Transverse colon (tissue), 4 donors: ENCODE measurements at regions not wholly inside any gene's neighbourhood (a gene's known extent, or its start where the extent isn't known, plus 50 kb on each side); places are given as distances from the start of the nearest gene placed in this dataset.

Experiments used
- DNase-seq: peaks from one replicate; pipeline ENCODE4 v3.0.0-alpha.2; 2019
- H3K27ac ChIP-seq, 4 donors: fragments of 200-600 bp; sonication (generic); 2 replicates each; pipeline ENCODE4 v1.5.1; 2016 to 2018; ENCODE audit warnings: inconsistent platforms in 4 of 4
- H3K27me3 ChIP-seq: fragments of 200-600 bp; sonication (generic); 2 replicates; pipeline ENCODE4 v1.5.1; 2017; ENCODE audit warnings: inconsistent platforms
- H3K36me3 ChIP-seq, 4 donors: fragments of 200-600 bp; sonication (generic); 2 replicates each; pipeline ENCODE4 v1.5.1; 2017 to 2019; ENCODE audit warnings: inconsistent platforms in 4 of 4
- H3K4me1 ChIP-seq, 4 donors: fragments of 200-600 bp; sonication (generic); 2 replicates each; pipeline ENCODE4 v1.5.1; 2017 to 2020; ENCODE audit warnings: inconsistent platforms in 4 of 4
- H3K4me3 ChIP-seq, 4 donors: fragments of 200-600 bp; sonication (generic); 1 replicate in 1 of 4; 2 replicates in 3 of 4; pipeline versions ENCODE4 v1.5.1 to v1.6.1; 2017 to 2019; ENCODE audit warnings: inconsistent platforms in 4 of 4
- H3K9me3 ChIP-seq, 2 donors: fragments of 200-600 bp; sonication (generic); 2 replicates each; pipeline ENCODE4 v1.5.1; 2017 to 2019; ENCODE audit warnings: inconsistent platforms in 2 of 2
- EP300 ChIP-seq: sonication (generic); formaldehyde crosslinking; IDR thresholded peaks from one replicate; pipeline ENCODE4 v1.6.1; 2017; ENCODE audit warnings: antibody characterized with exemption, low read depth
- POLR2A ChIP-seq: fragments of 450-650 bp; IDR thresholded peaks from one replicate; pipeline ENCODE4 v1.6.1; 2016; ENCODE audit warnings: antibody characterized with exemption, mild to moderate bottlenecking, moderate library complexity
- POLR2AphosphoS5 ChIP-seq, 3 donors: sonication (generic); formaldehyde crosslinking; IDR thresholded peaks; one replicate each; pipeline ENCODE4 v1.6.1; 2016; ENCODE audit warnings: antibody characterized with exemption in 3 of 3
- WGBS, 2 donors: methylation state at CpG; one replicate each; pipeline ENCODE4 v1.1.5; 2018; ENCODE audit warnings: low coverage in 1 of 2; 5-methylcytosine and 5-hydroxymethylcytosine counted together
- in situ Hi-C, 4 donors: fragments of 200-750 bp; cut with MboI; loops; one replicate each; pipeline versions ENCODE4 v1.15.0 to v1.15.1; 2017; ENCODE audit warnings: low sequenced_read_pairs in 3 of 4, low pct_ligation_motif_present in 1 of 4, low pct_unique_long_range_greater_than_20kb in 1 of 4
- intact Hi-C: fragments of 100-400 bp; cut with DNase I; formaldehyde crosslinking; loops from one replicate; pipeline ENCODE4 v1.15.1; 2023; ENCODE audit warnings: low total_unique reads
- TF ChIP-seq, protein P1 (sequence below), 5 experiments: fragments of 200-600 bp in 3 of 5; fragments of 450-650 bp in 2 of 5; sonication (generic) in 3 of 5; IDR thresholded peaks; 1 replicate in 2 of 5; 2 replicates in 3 of 5; pipeline ENCODE4 v1.5.1; 2016 to 2017; ENCODE audit warnings: antibody characterized with exemption in 5 of 5, inconsistent platforms in 3 of 5, mild to moderate bottlenecking in 2 of 5, moderate library complexity in 1 of 5

DNA sequence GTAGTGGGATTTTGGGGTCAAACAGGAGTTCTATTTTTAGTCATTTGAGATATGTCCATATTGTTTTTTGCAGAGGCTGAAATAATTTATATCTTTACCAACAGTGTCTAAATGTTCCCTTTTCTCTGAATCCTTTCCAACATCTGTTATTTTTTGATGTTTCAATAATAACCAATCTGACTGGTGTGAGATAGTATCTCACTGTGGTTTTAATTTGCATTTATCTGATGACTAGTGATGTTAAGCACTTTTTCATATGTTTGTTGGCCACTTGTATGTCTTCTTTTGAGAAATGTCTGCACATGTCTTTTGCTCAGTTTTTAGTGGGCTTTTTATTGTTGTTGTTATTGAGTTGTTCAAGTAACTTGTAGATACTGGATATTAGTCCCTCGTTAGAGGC lies 1325.0 kb downstream of the BRINP3 start:
- no peaks in the 10 kb centered on the region for H3K36me3 ChIP-seq
- H3K4me3 ChIP-seq = no peak overlapping the region
- H3K4me1 ChIP-seq = no peaks in the 10 kb centered on the region
- no peaks in the 10 kb centered on the region for H3K27me3 ChIP-seq
- no peak for DNase-seq
- intact Hi-C loops = no loop called here
- TF ChIP-seq EP300 (no peak), POLR2AphosphoS5 (IDR thresholded peaks at IDR 0.05) (no peak), POLR2A (no peak)
- TF ChIP-seq, protein P1, sequence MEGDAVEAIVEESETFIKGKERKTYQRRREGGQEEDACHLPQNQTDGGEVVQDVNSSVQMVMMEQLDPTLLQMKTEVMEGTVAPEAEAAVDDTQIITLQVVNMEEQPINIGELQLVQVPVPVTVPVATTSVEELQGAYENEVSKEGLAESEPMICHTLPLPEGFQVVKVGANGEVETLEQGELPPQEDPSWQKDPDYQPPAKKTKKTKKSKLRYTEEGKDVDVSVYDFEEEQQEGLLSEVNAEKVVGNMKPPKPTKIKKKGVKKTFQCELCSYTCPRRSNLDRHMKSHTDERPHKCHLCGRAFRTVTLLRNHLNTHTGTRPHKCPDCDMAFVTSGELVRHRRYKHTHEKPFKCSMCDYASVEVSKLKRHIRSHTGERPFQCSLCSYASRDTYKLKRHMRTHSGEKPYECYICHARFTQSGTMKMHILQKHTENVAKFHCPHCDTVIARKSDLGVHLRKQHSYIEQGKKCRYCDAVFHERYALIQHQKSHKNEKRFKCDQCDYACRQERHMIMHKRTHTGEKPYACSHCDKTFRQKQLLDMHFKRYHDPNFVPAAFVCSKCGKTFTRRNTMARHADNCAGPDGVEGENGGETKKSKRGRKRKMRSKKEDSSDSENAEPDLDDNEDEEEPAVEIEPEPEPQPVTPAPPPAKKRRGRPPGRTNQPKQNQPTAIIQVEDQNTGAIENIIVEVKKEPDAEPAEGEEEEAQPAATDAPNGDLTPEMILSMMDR (IDR thresholded peaks at IDR 0.05) = no peak
- WGBS, 2 donors = 82 to 87% methylated on average over 1 of the region's 1 CpG
- in situ Hi-C loops = no loop called here
- no peak overlapping the region for H3K27ac ChIP-seq
- no peaks in the 10 kb centered on the region for H3K9me3 ChIP-seq

DNA sequence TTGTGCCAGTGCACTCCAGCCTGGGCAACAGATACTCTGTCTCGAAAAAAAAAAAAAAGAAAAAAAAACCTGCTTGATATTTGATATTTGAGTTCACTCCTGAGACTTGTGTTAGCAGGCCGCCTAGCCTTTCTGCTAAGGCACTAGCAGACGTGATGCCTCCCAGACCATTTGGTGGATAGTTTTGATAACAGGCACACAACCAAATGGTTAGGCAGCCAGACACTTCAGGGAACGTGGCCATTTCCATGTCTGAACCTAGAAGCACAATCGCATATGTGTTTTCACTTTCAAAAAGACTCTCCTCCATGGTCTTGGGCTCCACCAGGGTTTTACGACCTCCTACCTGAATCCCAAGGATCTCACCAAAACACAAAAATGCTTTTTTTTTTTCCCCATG lies 1319.5 kb downstream of the BRINP3 start:
- TF ChIP-seq, protein P1 (IDR thresholded peaks at IDR 0.05) = no peak
- TF ChIP-seq POLR2AphosphoS5 (IDR thresholded peaks at IDR 0.05) (no peak), EP300 (no peak), POLR2A (no peak)
- intact Hi-C loops = loop anchor here (5.0 kb wide), 1 partner anchor 164 kb away; no protein-coding TSS in a partner anchor
- no peaks in the 10 kb centered on the region for H3K27me3 ChIP-seq
- DNase-seq = no peak
- WGBS, 2 donors = 68 to 84% methylated on average over 3 to 6 of the region's 6 CpGs
- no peaks in the 10 kb centered on the region for H3K4me1 ChIP-seq
- no peaks in the 10 kb centered on the region for H3K9me3 ChIP-seq
- H3K36me3 ChIP-seq = no peaks in the 10 kb centered on the region
- H3K4me3 ChIP-seq = no peak overlapping the region
- H3K27ac ChIP-seq = no peak overlapping the region
- in situ Hi-C loops = no loop called here

DNA sequence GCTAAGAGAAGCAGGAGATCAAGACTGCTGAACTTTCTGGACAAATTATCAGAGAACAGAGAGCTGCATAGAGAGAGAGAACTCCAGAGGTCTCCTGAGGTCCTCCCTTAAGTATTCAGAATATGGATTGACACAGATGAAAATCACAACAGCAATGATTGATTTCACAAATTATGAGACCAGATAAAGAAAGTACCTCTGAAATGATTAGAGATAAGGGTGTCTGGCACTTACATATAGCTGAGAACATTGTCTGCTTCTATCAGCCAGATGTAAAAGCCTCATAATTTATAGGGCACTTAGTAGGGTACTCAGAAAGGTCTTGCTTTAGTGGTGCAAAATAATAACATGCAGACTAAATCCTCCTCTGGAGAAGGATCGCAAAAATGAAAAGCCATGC lies 1301.8 kb downstream of the BRINP3 start:
- TF ChIP-seq, protein P1 (IDR thresholded peaks at IDR 0.05) = no peak
- TF ChIP-seq POLR2AphosphoS5 (IDR thresholded peaks at IDR 0.05) (no peak), POLR2A (no peak), EP300 (no peak)
- no peaks in the 10 kb centered on the region for H3K27me3 ChIP-seq
- H3K36me3 ChIP-seq = no peaks in the 10 kb centered on the region
- no peak overlapping the region for H3K27ac ChIP-seq
- H3K9me3 ChIP-seq = no peaks in the 10 kb centered on the region
- no peaks in the 10 kb centered on the region for H3K4me1 ChIP-seq
- in situ Hi-C loops = no loop called here
- DNase-seq = no peak
- 88 to 100% methylated on average over 1 of the region's 1 CpG for WGBS, 2 donors
- H3K4me3 ChIP-seq = no peak overlapping the region
- intact Hi-C loops = no loop called here

DNA sequence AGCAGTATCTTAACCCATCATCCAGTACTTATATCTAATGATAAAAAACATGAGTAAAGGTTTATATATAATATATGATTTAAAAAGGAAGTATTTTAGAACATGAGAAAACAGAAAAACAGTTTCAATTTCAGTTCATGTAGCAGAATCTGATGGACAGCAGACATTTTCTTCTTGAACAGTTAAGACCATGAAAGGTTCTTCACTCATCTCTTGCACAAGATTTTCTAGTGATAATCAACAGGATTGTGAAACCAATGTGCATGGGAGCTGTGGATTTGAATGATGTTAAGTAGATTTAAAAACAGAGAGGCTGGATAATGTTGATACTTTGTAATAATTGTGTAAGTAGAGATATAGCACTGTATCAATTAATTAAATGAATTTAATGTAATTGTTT lies 1297.6 kb downstream of the BRINP3 start:
- in situ Hi-C loops = no loop called here
- Histone ChIP-seq H3K27me3 (no peaks in the 10 kb centered on the region), H3K4me1 (no peaks in the 10 kb centered on the region), H3K4me3 (no peak overlapping the region), H3K27ac (no peak overlapping the region), H3K36me3 (no peaks in the 10 kb centered on the region), H3K9me3 (no peaks in the 10 kb centered on the region)
- TF ChIP-seq POLR2A = no peak
- intact Hi-C loops = no loop called here
- DNase-seq = no peak

DNA sequence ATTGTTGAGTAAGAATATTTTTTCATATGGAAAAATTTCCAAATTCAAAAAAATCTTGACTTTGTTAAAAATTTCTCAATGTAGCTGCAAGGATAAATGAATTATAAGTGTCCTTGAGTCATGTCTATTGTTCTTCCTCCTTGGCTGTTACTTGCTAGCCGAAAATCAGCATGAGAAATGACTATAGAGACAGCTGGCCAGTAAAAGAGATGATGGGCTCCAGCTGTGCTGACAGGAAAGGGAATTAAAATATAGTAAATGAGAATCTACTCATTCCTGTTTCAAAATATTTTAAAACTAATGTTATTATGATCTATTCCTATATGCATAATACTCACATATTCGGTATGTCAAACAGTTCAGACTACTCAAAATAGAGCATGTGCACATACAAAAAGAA lies 1292.6 kb downstream of the BRINP3 start:
- intact Hi-C loops (no loop called here), in situ Hi-C loops (no loop called here)
- H3K4me1 ChIP-seq = peaks cover 0 to 3% (median 0%) of the 10 kb centered on the region in 4 donors
- H3K9me3 ChIP-seq = no peaks in the 10 kb centered on the region
- WGBS, 2 donors = 48% methylated on average over 2 of the region's 2 CpGs
- H3K4me3 ChIP-seq = no peak overlapping the region
- no peaks in the 10 kb centered on the region for H3K36me3 ChIP-seq
- no peak overlapping the region for H3K27ac ChIP-seq
- H3K27me3 ChIP-seq = no peaks in the 10 kb centered on the region
- DNase-seq = no peak
- TF ChIP-seq EP300 = no peak
